GM12878 (cell line): ENCODE measurements at regions not wholly inside any gene's neighbourhood (a gene's known extent, or its start where the extent isn't known, plus 50 kb on each side); places are given as distances from the start of the nearest gene placed in this dataset.

Source experiments
- ATAC-seq: fragments of 200-7000 bp; cut with Tn5 transposase; 3 replicates; pipeline ENCODE4 v1.9.1; 2020; ENCODE audit warnings: mild to moderate bottlenecking, moderate library complexity
- BruUV-seq: library from RNA; stranded (reverse); fragments of 400-500 nt; replicated peaks from 2 replicates; lab custom pipeline; 2021; lab: Mats Ljungman, UMichigan
- CTCF ChIA-PET: fragments of 300-600 bp; sonication (Branson Sonifier 250); formaldehyde crosslinking; extraction: SDS; loops from one replicate; lab custom pipeline; 2021; ENCODE audit warnings: inconsistent platforms; lab: Yijun Ruan, JAX
- POLR2A ChIA-PET: fragments of 350-600 bp; formaldehyde crosslinking; extraction: SDS; loops from one replicate; lab custom pipeline; 2021; ENCODE audit warnings: inconsistent platforms; lab: Charles Lee
- RAD21 ChIA-PET: fragments of 300-600 bp; sonication (Branson Sonifier 250); formaldehyde crosslinking; loops from one replicate; lab custom pipeline; 2023; ENCODE audit warnings: antibody characterized with exemption; ENCODE audit not compliant: unreplicated experiment; lab: Charles Lee
- SMC1A ChIA-PET: fragments of 300-600 bp; sonication (Branson Sonifier 250); formaldehyde crosslinking; loops from one replicate; lab custom pipeline; 2023; ENCODE audit not compliant: unreplicated experiment, uncharacterized antibody; lab: Charles Lee
- DNase-seq: peaks from one replicate; pipeline ENCODE4 v3.0.0-alpha.2; 2011; ENCODE audit warnings: low read depth, low spot score
- FAIRE-seq: peaks from 3 replicates; lab custom pipeline; 2011; peaks lifted over from hg19 to GRCh38; lab: Jason Lieb, UNC
- H2AFZ ChIP-seq: 2 replicates; pipeline ENCODE4 v1.6.0; 2011; ENCODE audit warnings: low read depth, low read length, control low read depth; ENCODE audit not compliant: control insufficient read depth
- H3K27ac ChIP-seq: 2 replicates; pipeline ENCODE4 v1.5.1; 2011; ENCODE audit warnings: control low read depth; ENCODE audit not compliant: control insufficient read depth, insufficient read depth
- H3K27me3 ChIP-seq, 2 experiments: replicated peaks in 1 of 2; 2 replicates each; pipeline versions ENCODE4 v1.6.0 to v1.6.1; 2011; ENCODE audit warnings: low read length in 1 of 2; ENCODE audit not compliant: control insufficient read depth in 2 of 2, insufficient read depth in 2 of 2
- H3K36me3 ChIP-seq, 2 experiments: 2 replicates each; pipeline ENCODE4 v1.5.1; 2011; ENCODE audit warnings: low read length in 1 of 2; ENCODE audit not compliant: control insufficient read depth in 2 of 2, insufficient read depth in 2 of 2
- H3K4me1 ChIP-seq: 2 replicates; pipeline ENCODE4 v1.6.1; 2011; ENCODE audit warnings: mild to moderate bottlenecking, low read length, moderate library complexity, mixed read lengths; ENCODE audit not compliant: control insufficient read depth, insufficient read depth
- H3K4me2 ChIP-seq: 2 replicates; pipeline ENCODE4 v1.6.0; 2011; ENCODE audit warnings: control low read depth; ENCODE audit not compliant: control insufficient read depth, insufficient read depth
- H3K4me3 ChIP-seq: fragments of 200-600 bp; sonication (generic); 2 replicates; pipeline ENCODE4 v1.5.1; 2016
- H3K79me2 ChIP-seq: 2 replicates; pipeline ENCODE4 v1.6.0; 2011; ENCODE audit warnings: low read length; ENCODE audit not compliant: control insufficient read depth, insufficient read depth
- H3K9ac ChIP-seq: 2 replicates; pipeline ENCODE4 v1.8.0; 2011; ENCODE audit warnings: low read length, control low read depth, mixed read lengths; ENCODE audit not compliant: control insufficient read depth, insufficient read depth
- H3K9me3 ChIP-seq: replicated peaks from 3 replicates; pipeline ENCODE4 v1.5.1; 2011; ENCODE audit warnings: mild to moderate bottlenecking, low read length; ENCODE audit not compliant: control insufficient read depth, insufficient read depth
- H4K20me1 ChIP-seq: 2 replicates; pipeline ENCODE4 v1.6.0; 2011; ENCODE audit not compliant: control insufficient read depth, insufficient read depth
- BCL3 ChIP-seq: IDR thresholded peaks from 2 replicates; pipeline ENCODE4 v1.6.1; 2011; ENCODE audit warnings: borderline replicate concordance, low read depth, mild to moderate bottlenecking, moderate library complexity, low read length; ENCODE audit not compliant: insufficient read depth, poor library complexity, severe bottlenecking
- IKZF1 ChIP-seq: fragments of 450-650 bp; conservative IDR thresholded peaks from 2 replicates; pipeline ENCODE4 v1.6.1; 2017; ENCODE audit warnings: antibody characterized with exemption, mild to moderate bottlenecking
- KAT2A ChIP-seq: conservative IDR thresholded peaks from 2 replicates; pipeline ENCODE4 v1.6.1; 2011; ENCODE audit warnings: low read depth, low read length; ENCODE audit not compliant: control insufficient read depth
- NR2F1 ChIP-seq: fragments of 450-650 bp; conservative IDR thresholded peaks from 2 replicates; pipeline ENCODE4 v1.6.1; 2017; ENCODE audit warnings: mild to moderate bottlenecking
- PAX5 ChIP-seq: IDR thresholded peaks from 2 replicates; pipeline ENCODE4 v1.6.1; 2011; ENCODE audit warnings: low read depth, low read length, borderline replicate concordance
- RAD51 ChIP-seq: fragments of 450-650 bp; IDR thresholded peaks from 2 replicates; pipeline ENCODE4 v1.6.1; 2016; ENCODE audit warnings: moderate library complexity, mild to moderate bottlenecking, inconsistent platforms
- SMC3 ChIP-seq: IDR thresholded peaks from 2 replicates; pipeline ENCODE4 v1.6.1; 2011; ENCODE audit warnings: low read length, improper control_type of control experiment, borderline replicate concordance
- SRF ChIP-seq, 2 experiments: IDR thresholded peaks; 2 replicates each; pipeline ENCODE4 v1.6.1; 2011; ENCODE audit warnings: low read depth in 2 of 2, low read length in 2 of 2, mild to moderate bottlenecking in 1 of 2, moderate library complexity in 1 of 2
- ZZZ3 ChIP-seq: IDR thresholded peaks from 2 replicates; pipeline ENCODE4 v1.6.1; 2011; ENCODE audit warnings: low read depth; ENCODE audit not compliant: control insufficient read depth, insufficient read length
- WGBS: methylation state at CpG from one replicate; pipeline ENCODE4 v1.1.6; 2016; ENCODE audit warnings: low lambda C conversion rate; ENCODE audit not compliant: insufficient replicate concordance, insufficient coverage; ENCODE audit errors: missing lambda C conversion rate; 5-methylcytosine and 5-hydroxymethylcytosine counted together
- in situ Hi-C: fragments of 300-500 bp; cut with MboI; formaldehyde crosslinking; loops from 9 replicates; pipeline ENCODE4 v1.14.3; 2018; ENCODE audit warnings: mixed read lengths
- intact Hi-C: fragments of 100-400 bp; cut with micrococcal nuclease; formaldehyde crosslinking; loops from one replicate; pipeline ENCODE4 v1.14.2; 2022; ENCODE audit not compliant: unreplicated experiment

GRCh38 chr18:78213361-78213994 is 766.1 kb upstream of the SALL3 start:
- Histone ChIP-seq H3K9me3 (no peaks in the 10 kb centered on the region; the same call in 2 of the 3 replicates), H4K20me1 (no peaks in the 10 kb centered on the region), H3K27ac (no peak overlapping the region), H3K4me3 (no peak overlapping the region), H2AFZ (no peak overlapping the region), H3K4me2 (no peak overlapping the region), H3K36me3 (no peaks in the 10 kb centered on the region), H3K27me3 (no peaks in the 10 kb centered on the region), H3K9ac (no peak overlapping the region), H3K79me2 (no peaks in the 10 kb centered on the region)
- 40% methylated on average over 15 of the region's 15 CpGs for WGBS
- ATAC-seq: no peak
- intact Hi-C loops: no loop called here
- ChIA-PET RAD21 (no interaction called here), CTCF (no interaction called here), SMC1A (no interaction called here)
- no TSS peak for BruUV-seq
- TF ChIP-seq NR2F1 (no peak), SRF (IDR thresholded peaks at IDR 0.05; ENCODE audit: low read depth in 2 of 2, low read length in 2 of 2) (no peak), PAX5 (no peak), RAD51 (no peak), SMC3 (no peak), ZZZ3 (no peak), IKZF1 (no peak), BCL3 (no peak), KAT2A (no peak)
- TF ChIP-seq, all 136 proteins: peak for 0
- DNase-seq: no peak
- no peak for FAIRE-seq
- no peaks in the 10 kb centered on the region for H3K4me1 ChIP-seq
- POLR2A ChIA-PET: no interaction called here
- in situ Hi-C loops: no loop called here
